ENCODE measurements at regions not wholly inside any gene's neighbourhood (a gene's known extent, or its start where the extent isn't known, plus 50 kb on each side); places are given as distances from the start of the nearest gene placed in this dataset.

DNA sequence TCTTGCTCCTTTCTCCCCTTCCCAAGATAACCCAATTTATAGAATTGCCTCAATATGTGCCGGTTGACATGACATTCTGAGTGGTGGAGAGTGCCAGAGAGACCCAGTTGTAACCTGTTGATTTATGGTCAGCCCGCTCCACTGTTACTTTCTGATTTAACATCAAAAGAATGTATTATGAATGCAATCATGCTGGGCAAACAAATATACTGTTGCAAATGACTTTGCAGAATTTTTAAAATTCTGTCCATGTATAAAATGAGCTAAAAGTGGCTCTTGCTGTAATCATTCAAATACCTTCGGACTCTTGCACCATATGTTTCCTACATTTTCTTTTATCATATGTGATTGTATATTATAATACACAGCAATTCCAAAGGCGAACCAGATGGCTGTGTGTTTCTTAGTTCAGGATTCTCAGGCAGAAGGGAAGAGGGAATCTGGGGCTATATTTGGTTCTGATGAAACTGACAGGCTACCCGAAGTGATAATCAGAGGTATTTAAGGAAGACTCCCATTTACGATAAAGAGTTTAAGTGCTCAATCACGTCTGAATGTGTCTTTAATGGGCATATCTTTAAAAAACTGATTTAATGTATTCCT, 131.7 kb downstream of the CLCN4 start:
- TF ChIP-seq POLR2A (IDR thresholded peaks at IDR 0.05): no peak
- TF ChIP-seq CTCF (IDR thresholded peaks at IDR 0.05): no peak
- intact Hi-C loops (cut with DNase I; ENCODE audit: low total_unique reads): no loop called here
- WGBS, 2 donors: 67 to 77% methylated on average over 7 of the region's 7 CpGs
- DNase-seq (ENCODE audit: low spot score in 2 of 2): no peak
- no peak overlapping the region for H3K4me3 ChIP-seq (ENCODE audit: low read depth, poor library complexity, severe bottlenecking)

DNA sequence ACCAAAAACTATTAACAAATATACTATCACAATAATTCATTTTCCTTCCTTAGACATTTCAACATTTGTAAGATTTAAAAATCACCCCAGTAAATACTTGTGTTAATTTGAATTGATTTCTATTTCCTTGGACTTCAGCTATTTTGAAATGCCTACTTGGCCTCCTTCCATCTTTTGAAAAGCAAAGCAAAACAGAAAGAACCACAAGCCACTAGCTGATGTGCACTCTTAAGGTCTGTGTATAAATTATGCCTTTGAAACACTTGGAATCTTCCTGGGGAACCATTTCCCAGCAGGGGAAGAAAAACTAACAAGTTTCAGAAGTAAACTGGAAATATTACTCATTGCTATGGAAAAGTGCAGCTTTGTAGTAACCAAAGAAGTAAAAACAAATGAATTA, 139.8 kb downstream of the CLCN4 start:
- intact Hi-C loops (cut with DNase I; ENCODE audit: low total_unique reads): no loop called here
- no peak for TF ChIP-seq CTCF (IDR thresholded peaks at IDR 0.05)
- no peak for DNase-seq (ENCODE audit: low spot score in 2 of 2)
- no peak overlapping the region for H3K4me3 ChIP-seq (ENCODE audit: low read depth, poor library complexity, severe bottlenecking)

- no peak for DNase-seq (ENCODE audit: low spot score in 2 of 2)
- intact Hi-C loops (cut with DNase I; ENCODE audit: low total_unique reads): no loop called here
- H3K4me3 ChIP-seq (ENCODE audit: low read depth, poor library complexity, severe bottlenecking): no peak overlapping the region
- WGBS, 2 donors: 62 to 70% methylated on average over 1 of the region's 1 CpG
- TF ChIP-seq CTCF (IDR thresholded peaks at IDR 0.05): no peak
- TF ChIP-seq POLR2A (IDR thresholded peaks at IDR 0.05): no peak
Measured at GRCh38 chrX:10310511-10310910, 153.7 kb downstream of the CLCN4 start.

- intact Hi-C loops (cut with DNase I; ENCODE audit: low total_unique reads): no loop called here
- WGBS, 2 donors: 64 to 90% methylated on average over 3 of the region's 3 CpGs
- TF ChIP-seq CTCF (IDR thresholded peaks at IDR 0.05) (no peak), POLR2A (IDR thresholded peaks at IDR 0.05) (no peak)
- no peak for DNase-seq (ENCODE audit: low spot score in 2 of 2)
- H3K4me3 ChIP-seq (ENCODE audit: low read depth, poor library complexity, severe bottlenecking): no peak overlapping the region
Measured at GRCh38 chrX:10314530-10315104, 157.8 kb downstream of the CLCN4 start.

DNA sequence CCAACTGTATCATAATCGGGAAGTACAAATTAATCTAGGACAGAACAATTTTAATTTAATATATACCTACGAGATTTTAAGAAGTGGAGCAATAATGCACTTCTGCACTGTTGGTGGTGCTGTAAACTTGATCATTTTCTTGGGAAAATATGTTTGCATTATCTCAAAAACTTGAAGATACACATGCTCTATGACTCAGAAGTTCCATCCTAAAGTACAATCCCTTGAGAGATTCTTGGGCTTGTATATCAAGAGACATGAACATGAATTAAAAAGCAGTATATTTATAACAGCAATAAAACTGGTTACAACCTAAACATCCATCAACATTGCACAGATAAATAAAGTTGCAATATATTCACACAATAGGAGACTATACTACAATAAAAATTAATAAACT, 168.8 kb downstream of the CLCN4 start:
- TF ChIP-seq POLR2A (IDR thresholded peaks at IDR 0.05) (no peak), CTCF (IDR thresholded peaks at IDR 0.05) (no peak)
- no peak overlapping the region for H3K4me3 ChIP-seq (ENCODE audit: low read depth, poor library complexity, severe bottlenecking)
- 46 to 51% methylated on average over 2 of the region's 2 CpGs for WGBS, 2 donors
- no peak for DNase-seq (ENCODE audit: low spot score in 2 of 2)
- intact Hi-C loops (cut with DNase I; ENCODE audit: low total_unique reads): loop anchor here (5.0 kb wide), 1 partner anchor 1583 kb away; no protein-coding TSS in a partner anchor

DNA sequence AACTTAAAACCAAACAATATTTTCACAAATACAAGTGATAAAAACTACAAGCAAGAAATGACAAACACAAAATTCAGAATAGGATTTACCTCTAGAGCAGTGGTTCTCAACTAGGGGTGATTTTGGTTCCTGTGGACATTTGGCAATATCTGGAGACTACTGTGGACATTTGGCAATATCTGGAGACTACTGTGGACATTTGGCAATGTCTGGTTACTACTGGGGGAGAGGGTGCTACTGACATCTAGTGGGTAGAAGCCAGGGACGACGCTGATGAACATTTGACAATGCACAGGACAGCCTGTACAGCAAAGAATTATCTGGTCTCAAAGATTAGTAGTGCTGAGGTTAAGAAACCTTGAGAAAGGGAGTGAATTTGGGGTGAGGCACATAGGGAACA, 169.8 kb downstream of the CLCN4 start:
- WGBS, 2 donors: 43 to 64% methylated on average over 2 of the region's 2 CpGs
- intact Hi-C loops (cut with DNase I; ENCODE audit: low total_unique reads): loop anchor here (5.0 kb wide), 1 partner anchor 1584 kb away; no protein-coding TSS in a partner anchor
- TF ChIP-seq CTCF (IDR thresholded peaks at IDR 0.05) (no peak), POLR2A (IDR thresholded peaks at IDR 0.05) (no peak)

More for the DNA sequence above, 169.8 kb downstream of the CLCN4 start:
- DNase-seq (ENCODE audit: low spot score in 2 of 2): no peak
- H3K4me3 ChIP-seq (ENCODE audit: low read depth, poor library complexity, severe bottlenecking): no peak overlapping the region

Measured in lower leg skin (tissue), 4 donors.